Testis (tissue), 2 donors: ENCODE measurements at regions not wholly inside any gene's neighbourhood (a gene's known extent, or its start where the extent isn't known, plus 50 kb on each side); places are given as distances from the start of the nearest gene placed in this dataset.

ENCODE experiments used
- DNase-seq: peaks from one replicate; pipeline ENCODE4 v3.0.0-alpha.2; 2019
- H3K27ac ChIP-seq, 2 donors: fragments of 200-600 bp; sonication (generic); one replicate each; pipeline ENCODE4 v1.5.1; 2019
- H3K27me3 ChIP-seq: fragments of 200-600 bp; sonication (generic); one replicate; pipeline ENCODE4 v1.5.1; 2019
- H3K36me3 ChIP-seq: fragments of 200-600 bp; sonication (generic); one replicate; pipeline ENCODE4 v1.5.1; 2017; ENCODE audit warnings: low read depth; ENCODE audit errors: missing control alignments
- H3K4me1 ChIP-seq: fragments of 200-600 bp; sonication (generic); one replicate; pipeline ENCODE4 v1.5.1; 2019
- H3K4me3 ChIP-seq, 2 donors: fragments of 200-600 bp; sonication (generic); one replicate each; pipeline ENCODE4 v1.5.1; 2017 to 2019
- H3K9me3 ChIP-seq: fragments of 200-600 bp; sonication (generic); one replicate; pipeline ENCODE4 v1.5.1; 2017
- CTCF ChIP-seq, 3 experiments: fragments of 450-650 bp in 2 of 3; fragments of 200-600 bp in 1 of 3; sonication (generic) in 1 of 3; IDR thresholded peaks; one replicate each; pipeline ENCODE4 v1.5.1; 2016 to 2019; ENCODE audit warnings: antibody characterized with exemption in 3 of 3, mild to moderate bottlenecking in 2 of 3, moderate library complexity in 1 of 3
- POLR2A ChIP-seq: fragments of 450-650 bp; IDR thresholded peaks from one replicate; pipeline ENCODE4 v1.6.1; 2017; ENCODE audit warnings: antibody characterized with exemption, mild to moderate bottlenecking, moderate library complexity
- WGBS, 2 donors: methylation state at CpG; one replicate each; pipeline ENCODE4 v1.1.5; 2018; 5-methylcytosine and 5-hydroxymethylcytosine counted together
- intact Hi-C: fragments of 100-400 bp; cut with DNase I; formaldehyde crosslinking; loops from one replicate; pipeline ENCODE4 v1.15.1; 2023; ENCODE audit warnings: low total_unique reads

- no peaks in the 10 kb centered on the region for H3K9me3 ChIP-seq
- no peaks in the 10 kb centered on the region for H3K36me3 ChIP-seq
- peaks cover 7% of the 10 kb centered on the region for H3K4me1 ChIP-seq
- H3K4me3 ChIP-seq = no peak overlapping the region
- 91 to 100% methylated on average over 1 of the region's 1 CpG for WGBS, 2 donors
- intact Hi-C loops = no loop called here
- H3K27ac ChIP-seq = no peak overlapping the region
- no peaks in the 10 kb centered on the region for H3K27me3 ChIP-seq
- TF ChIP-seq CTCF (IDR thresholded peaks at IDR 0.05) (no peak), POLR2A (no peak)
- no peak for DNase-seq
These were observed 158.1 kb downstream of the COPRS start for GRCh38 chr17:31700973-31701372.

- Histone ChIP-seq H3K27me3 (no peaks in the 10 kb centered on the region), H3K9me3 (no peaks in the 10 kb centered on the region), H3K4me1 (peaks cover 10% of the 10 kb centered on the region), H3K27ac (no peak overlapping the region), H3K4me3 (no peak overlapping the region), H3K36me3 (no peaks in the 10 kb centered on the region)
- 92% methylated on average over 4 of the region's 4 CpGs for WGBS, 2 donors
- intact Hi-C loops = no loop called here
- TF ChIP-seq CTCF (IDR thresholded peaks at IDR 0.05) (no peak), POLR2A (no peak)
- no peak for DNase-seq
These were observed 159.2 kb downstream of the COPRS start for GRCh38 chr17:31699886-31700285.

- intact Hi-C loops = no loop called here
- H3K4me3 ChIP-seq = no peak overlapping the region
- TF ChIP-seq POLR2A (no peak), CTCF (IDR thresholded peaks at IDR 0.05) (no peak)
- H3K9me3 ChIP-seq = no peaks in the 10 kb centered on the region
- H3K27me3 ChIP-seq = no peaks in the 10 kb centered on the region
- no peak overlapping the region for H3K27ac ChIP-seq
- DNase-seq = no peak
- WGBS, 2 donors = 73 to 74% methylated on average over 3 of the region's 3 CpGs
- no peaks in the 10 kb centered on the region for H3K36me3 ChIP-seq
- peaks cover 10% of the 10 kb centered on the region for H3K4me1 ChIP-seq
These were observed 159.8 kb downstream of the COPRS start for GRCh38 chr17:31699281-31699680.

- H3K36me3 ChIP-seq = no peaks in the 10 kb centered on the region
- no peaks in the 10 kb centered on the region for H3K27me3 ChIP-seq
- no peak for DNase-seq
- no peaks in the 10 kb centered on the region for H3K9me3 ChIP-seq
- TF ChIP-seq CTCF (IDR thresholded peaks at IDR 0.05) (no peak), POLR2A (no peak)
- intact Hi-C loops = no loop called here
- peaks cover 10% of the 10 kb centered on the region for H3K4me1 ChIP-seq
- no peak overlapping the region for H3K27ac ChIP-seq
- no peak overlapping the region for H3K4me3 ChIP-seq
- 88% methylated on average over 7 of the region's 7 CpGs for WGBS, 2 donors
These were observed 160.3 kb downstream of the COPRS start for GRCh38 chr17:31698751-31699150.

GRCh38 chr17:31697838-31698237 is 161.2 kb downstream of the COPRS start:
- peaks cover 10% of the 10 kb centered on the region for H3K4me1 ChIP-seq
- WGBS, 2 donors = 76 to 84% methylated on average over 9 of the region's 9 CpGs
- intact Hi-C loops = no loop called here
- no peaks in the 10 kb centered on the region for H3K27me3 ChIP-seq
- no peak overlapping the region for H3K4me3 ChIP-seq
- no peak overlapping the region for H3K27ac ChIP-seq
- H3K36me3 ChIP-seq = no peaks in the 10 kb centered on the region
- TF ChIP-seq POLR2A (no peak), CTCF (IDR thresholded peaks at IDR 0.05) (no peak)
- DNase-seq = no peak
- H3K9me3 ChIP-seq = no peaks in the 10 kb centered on the region
